HEK293T (cell line): ENCODE measurements at regions not wholly inside any gene's neighbourhood (a gene's known extent, or its start where the extent isn't known, plus 50 kb on each side); places are given as distances from the start of the nearest gene placed in this dataset.

Experiments
- ARNT ChIP-seq: fragments of 450-650 bp; IDR thresholded peaks from 2 replicates; pipeline ENCODE4 v1.6.1; 2017; ENCODE audit warnings: mild to moderate bottlenecking
- BHLHE40 ChIP-seq: fragments of 450-650 bp; IDR thresholded peaks from 2 replicates; pipeline ENCODE4 v1.6.1; 2016; ENCODE audit warnings: mild to moderate bottlenecking, moderate library complexity, borderline replicate concordance
- CTBP1 ChIP-seq: fragments of 450-650 bp; IDR thresholded peaks from 2 replicates; pipeline ENCODE4 v1.6.1; 2016; ENCODE audit warnings: borderline replicate concordance
- FOXK2 ChIP-seq: fragments of 450-650 bp; IDR thresholded peaks from 2 replicates; pipeline ENCODE4 v1.6.1; 2016; ENCODE audit warnings: mild to moderate bottlenecking
- LEF1 ChIP-seq: fragments of 450-650 bp; IDR thresholded peaks from 2 replicates; pipeline ENCODE4 v1.6.1; 2017; ENCODE audit warnings: mild to moderate bottlenecking, borderline replicate concordance
- SP1 ChIP-seq: fragments of 450-650 bp; IDR thresholded peaks from 2 replicates; pipeline ENCODE4 v1.6.1; 2017
- TF ChIP-seq, protein P1 (sequence below): fragments of 450-650 bp; IDR thresholded peaks from 2 replicates; pipeline ENCODE4 v1.6.1; 2016

GRCh38 chr5:54799645-54800044 is 185.7 kb downstream of the ESM1 start:
- TF ChIP-seq ARNT (no peak), CTBP1 (no peak), BHLHE40 (no peak), FOXK2 (no peak), LEF1 (no peak), SP1 (no peak)
- TF ChIP-seq, protein P1, sequence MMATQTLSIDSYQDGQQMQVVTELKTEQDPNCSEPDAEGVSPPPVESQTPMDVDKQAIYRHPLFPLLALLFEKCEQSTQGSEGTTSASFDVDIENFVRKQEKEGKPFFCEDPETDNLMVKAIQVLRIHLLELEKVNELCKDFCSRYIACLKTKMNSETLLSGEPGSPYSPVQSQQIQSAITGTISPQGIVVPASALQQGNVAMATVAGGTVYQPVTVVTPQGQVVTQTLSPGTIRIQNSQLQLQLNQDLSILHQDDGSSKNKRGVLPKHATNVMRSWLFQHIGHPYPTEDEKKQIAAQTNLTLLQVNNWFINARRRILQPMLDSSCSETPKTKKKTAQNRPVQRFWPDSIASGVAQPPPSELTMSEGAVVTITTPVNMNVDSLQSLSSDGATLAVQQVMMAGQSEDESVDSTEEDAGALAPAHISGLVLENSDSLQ = no peak
